ENCODE measurements at regions not wholly inside any gene's neighbourhood (a gene's known extent, or its start where the extent isn't known, plus 50 kb on each side); places are given as distances from the start of the nearest gene placed in this dataset.
"Not testable (repeated sequence)": the region's sequence is repeated elsewhere in the genome, so short reads cannot be mapped to it uniquely, and the experiment has no call there.

DNA sequence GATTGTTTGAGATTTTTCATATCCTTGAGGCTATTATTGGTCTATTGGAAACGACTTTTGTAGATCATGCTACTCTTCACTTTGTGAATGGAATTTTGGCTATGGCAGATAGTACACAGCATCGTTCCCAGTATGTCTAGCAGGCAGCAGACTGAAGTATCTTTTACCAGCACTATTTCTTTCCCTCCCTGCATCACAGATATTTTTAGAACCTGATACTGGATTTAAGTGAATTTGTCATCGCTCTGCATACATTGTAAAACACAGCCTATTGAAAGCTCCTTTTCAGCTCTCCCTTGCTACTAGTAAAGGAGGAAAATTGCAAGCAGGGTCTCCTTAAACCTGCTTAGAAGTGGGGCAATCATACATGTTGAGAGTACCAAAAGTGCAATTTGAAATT is 133.6 kb downstream of the LUZP4 start:
- Histone ChIP-seq H3K36me3 (no peaks in the 10 kb centered on the region), H3K27me3 (replicated peaks in 1 of 7) (no peaks in the 10 kb centered on the region), H3K4me3 (no peak overlapping the region), H3K27ac (no peak overlapping the region), H3K4me1 (no peaks in the 10 kb centered on the region), H3K9me3 (peaks cover 0 to 12% (median 0%) of the 10 kb centered on the region in 8 donors)
- TF ChIP-seq POLR2AphosphoS5 (IDR thresholded peaks at IDR 0.05) (no peak), CTCF (IDR thresholded peaks at IDR 0.05 in 8 of 11, conservative IDR thresholded peaks at IDR 0.05 in 3 of 11) (no peak), POLR2A (IDR thresholded peaks at IDR 0.05) (no peak)
- no peak for DNase-seq
- WGBS, 5 donors = 54 to 87% (median 67%) methylated on average over 3 of the region's 3 CpGs
- intact Hi-C loops (cut with DNase I; ENCODE audit: low total_unique reads) = no loop called here

GRCh38 chrX:115425359-115425758 is 135.6 kb upstream of the PLS3 start:
- Histone ChIP-seq H3K36me3 (no peaks in the 10 kb centered on the region), H3K27me3 (replicated peaks in 1 of 7) (no peaks in the 10 kb centered on the region), H3K4me3 (no peak overlapping the region), H3K9me3 (peaks cover 0 to 12% (median 0%) of the 10 kb centered on the region in 8 donors), H3K4me1 (no peaks in the 10 kb centered on the region), H3K27ac (no peak overlapping the region)
- WGBS, 5 donors = 75 to 100% (median 89%) methylated on average over 1 to 6 of the region's 6 CpGs
- intact Hi-C loops (cut with DNase I; ENCODE audit: low total_unique reads) = no loop called here
- no peak for DNase-seq
- TF ChIP-seq POLR2AphosphoS5 (IDR thresholded peaks at IDR 0.05) (no peak), POLR2A (IDR thresholded peaks at IDR 0.05) (no peak), CTCF (IDR thresholded peaks at IDR 0.05 in 8 of 11, conservative IDR thresholded peaks at IDR 0.05 in 3 of 11) (no peak)

- no peak overlapping the region for H3K27ac ChIP-seq
- H3K27me3 ChIP-seq (replicated peaks in 1 of 7) = no peaks in the 10 kb centered on the region
- WGBS, 5 donors = 35 to 59% (median 54%) methylated on average over 2 of the region's 2 CpGs
- no peaks in the 10 kb centered on the region for H3K36me3 ChIP-seq
- DNase-seq = no peak
- no peak overlapping the region for H3K4me3 ChIP-seq
- H3K4me1 ChIP-seq = no peaks in the 10 kb centered on the region
- intact Hi-C loops (cut with DNase I; ENCODE audit: low total_unique reads) = no loop called here
- peaks cover 0 to 12% (median 0%) of the 10 kb centered on the region in 8 donors for H3K9me3 ChIP-seq
- TF ChIP-seq CTCF (IDR thresholded peaks at IDR 0.05 in 8 of 11, conservative IDR thresholded peaks at IDR 0.05 in 3 of 11) (no peak), POLR2AphosphoS5 (IDR thresholded peaks at IDR 0.05) (no peak), POLR2A (IDR thresholded peaks at IDR 0.05) (no peak)
These were observed 133.0 kb upstream of the PLS3 start for GRCh38 chrX:115427861-115428410.

DNA sequence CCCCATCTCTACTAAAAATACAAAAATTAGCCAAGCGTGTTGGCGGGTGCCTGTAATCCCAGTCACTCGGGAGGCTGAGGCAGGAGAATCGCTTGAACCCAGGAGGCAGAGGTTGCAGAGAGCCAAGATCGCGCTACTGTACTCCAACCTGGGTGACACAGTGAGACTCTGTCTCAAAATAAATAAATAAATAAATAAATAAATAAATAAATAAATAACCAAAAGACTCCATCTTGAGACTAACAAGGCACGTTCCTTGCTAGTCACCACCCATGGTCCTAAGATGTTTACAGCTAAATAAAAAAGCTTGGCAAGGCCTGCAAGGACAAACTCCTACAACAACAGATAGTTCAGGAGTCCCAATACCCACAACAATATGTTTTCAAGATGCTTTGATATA is 126.1 kb upstream of the PLS3 start:
- H3K4me1 ChIP-seq; H3K9me3 ChIP-seq; H3K27ac ChIP-seq; H3K36me3 ChIP-seq; H3K4me3 ChIP-seq; H3K27me3 ChIP-seq (replicated peaks in 1 of 7); DNase-seq; intact Hi-C loops (cut with DNase I; ENCODE audit: low total_unique reads): not testable (repeated sequence)
- 85 to 96% (median 91%) methylated on average over 5 to 7 of the region's 7 CpGs for WGBS, 5 donors

Data from spleen (tissue), 11 donors.